B cell (primary cell): ENCODE measurements at regions not wholly inside any gene's neighbourhood (a gene's known extent, or its start where the extent isn't known, plus 50 kb on each side); places are given as distances from the start of the nearest gene placed in this dataset.

ENCODE experiments used
- EZH2 ChIP-seq: IDR thresholded peaks from 2 replicates; pipeline ENCODE4 v1.6.1; 2012; ENCODE audit warnings: borderline replicate concordance, low read depth, mild to moderate bottlenecking, moderate library complexity, low read length; ENCODE audit not compliant: insufficient read depth, poor library complexity, severe bottlenecking
- TF ChIP-seq, protein P1 (sequence below): fragments of 200-600 bp; IDR thresholded peaks from one replicate; pipeline ENCODE4 v1.8.0; 2022; ENCODE audit warnings: antibody characterized with exemption, mild to moderate bottlenecking

DNA sequence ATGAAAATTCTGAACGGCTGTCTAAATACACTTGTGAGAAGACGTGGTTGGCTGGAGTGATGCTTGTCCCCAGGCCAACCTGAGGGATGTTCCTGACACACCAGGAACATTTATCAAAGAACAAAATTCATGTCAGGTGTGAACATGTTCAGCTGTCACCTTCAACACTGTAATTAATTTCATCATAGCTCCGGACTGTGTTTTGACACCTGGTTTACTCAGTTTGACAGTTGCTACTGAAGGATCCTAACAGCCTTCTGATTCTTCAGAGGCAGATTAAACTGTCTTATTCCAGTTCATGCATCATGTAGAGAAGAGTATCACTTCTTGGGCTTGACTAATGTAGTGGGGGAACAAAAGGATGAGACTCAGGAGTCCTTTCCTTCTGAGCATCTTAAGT is 134.1 kb downstream of the NPR3 start:
- TF ChIP-seq, protein P1, sequence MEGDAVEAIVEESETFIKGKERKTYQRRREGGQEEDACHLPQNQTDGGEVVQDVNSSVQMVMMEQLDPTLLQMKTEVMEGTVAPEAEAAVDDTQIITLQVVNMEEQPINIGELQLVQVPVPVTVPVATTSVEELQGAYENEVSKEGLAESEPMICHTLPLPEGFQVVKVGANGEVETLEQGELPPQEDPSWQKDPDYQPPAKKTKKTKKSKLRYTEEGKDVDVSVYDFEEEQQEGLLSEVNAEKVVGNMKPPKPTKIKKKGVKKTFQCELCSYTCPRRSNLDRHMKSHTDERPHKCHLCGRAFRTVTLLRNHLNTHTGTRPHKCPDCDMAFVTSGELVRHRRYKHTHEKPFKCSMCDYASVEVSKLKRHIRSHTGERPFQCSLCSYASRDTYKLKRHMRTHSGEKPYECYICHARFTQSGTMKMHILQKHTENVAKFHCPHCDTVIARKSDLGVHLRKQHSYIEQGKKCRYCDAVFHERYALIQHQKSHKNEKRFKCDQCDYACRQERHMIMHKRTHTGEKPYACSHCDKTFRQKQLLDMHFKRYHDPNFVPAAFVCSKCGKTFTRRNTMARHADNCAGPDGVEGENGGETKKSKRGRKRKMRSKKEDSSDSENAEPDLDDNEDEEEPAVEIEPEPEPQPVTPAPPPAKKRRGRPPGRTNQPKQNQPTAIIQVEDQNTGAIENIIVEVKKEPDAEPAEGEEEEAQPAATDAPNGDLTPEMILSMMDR, result no peak
- TF ChIP-seq EZH2, result no peak
